Adipocyte (in vitro differentiated cells): ENCODE measurements at regions not wholly inside any gene's neighbourhood (a gene's known extent, or its start where the extent isn't known, plus 50 kb on each side); places are given as distances from the start of the nearest gene placed in this dataset.
A peak's percentile ranks its signal among the peaks of the same experiment; 100 is the strongest.

ENCODE experiments used
- DNase-seq: peaks from one replicate; pipeline ENCODE4 v3.0.0-alpha.2; 2015; ENCODE audit warnings: low read depth
- H3K27me3 ChIP-seq: replicated peaks from 2 replicates; pipeline ENCODE4 v1.7.0; 2013; ENCODE audit warnings: mild to moderate bottlenecking, low read length, moderate library complexity; ENCODE audit not compliant: control insufficient read depth, insufficient read depth
- H3K36me3 ChIP-seq: 2 replicates; pipeline ENCODE4 v1.7.0; 2013; ENCODE audit warnings: low read length, mild to moderate bottlenecking, moderate library complexity; ENCODE audit not compliant: control insufficient read depth, insufficient read depth, severe bottlenecking
- H3K4me1 ChIP-seq: 2 replicates; pipeline ENCODE4 v1.7.0; 2013; ENCODE audit warnings: mild to moderate bottlenecking, low read length, moderate library complexity; ENCODE audit not compliant: control insufficient read depth, insufficient read depth
- H3K4me3 ChIP-seq: 2 replicates; pipeline ENCODE4 v1.7.0; 2013; ENCODE audit warnings: mild to moderate bottlenecking, low read length, moderate library complexity
- H3K9ac ChIP-seq: 2 replicates; pipeline ENCODE4 v1.7.0; 2013; ENCODE audit warnings: mild to moderate bottlenecking, low read length, moderate library complexity
- H3K9me3 ChIP-seq: 2 replicates; pipeline ENCODE4 v1.7.0; 2013; ENCODE audit warnings: mild to moderate bottlenecking, low read length, moderate library complexity; ENCODE audit not compliant: control insufficient read depth

DNA sequence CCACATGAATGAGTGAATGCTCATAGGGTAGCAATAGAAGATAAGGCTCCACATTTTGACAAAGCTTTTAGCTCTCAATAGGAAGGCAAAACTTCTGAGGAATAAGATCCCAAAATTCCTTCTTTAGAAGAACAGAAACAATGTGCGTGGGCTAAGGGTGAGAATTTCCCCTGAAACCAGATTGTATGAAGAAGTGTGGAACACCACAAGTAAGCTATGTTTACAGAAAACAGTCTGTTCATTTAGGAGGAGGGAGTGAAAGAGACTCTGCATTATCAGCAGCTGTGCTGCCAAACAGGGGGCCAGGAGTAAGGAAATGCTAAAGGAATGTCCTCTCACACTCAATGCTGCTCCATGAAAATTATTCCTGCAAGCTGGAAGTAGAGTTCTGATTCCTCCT lies 851.6 kb downstream of the CENPC start:
- H3K9ac ChIP-seq: no peak overlapping the region
- no peak overlapping the region for H3K4me3 ChIP-seq
- DNase-seq: peak; percentile 38
- no peaks in the 10 kb centered on the region for H3K4me1 ChIP-seq
- no peaks in the 10 kb centered on the region for H3K9me3 ChIP-seq
- H3K36me3 ChIP-seq: no peaks in the 10 kb centered on the region
- no peaks in the 10 kb centered on the region for H3K27me3 ChIP-seq

DNA sequence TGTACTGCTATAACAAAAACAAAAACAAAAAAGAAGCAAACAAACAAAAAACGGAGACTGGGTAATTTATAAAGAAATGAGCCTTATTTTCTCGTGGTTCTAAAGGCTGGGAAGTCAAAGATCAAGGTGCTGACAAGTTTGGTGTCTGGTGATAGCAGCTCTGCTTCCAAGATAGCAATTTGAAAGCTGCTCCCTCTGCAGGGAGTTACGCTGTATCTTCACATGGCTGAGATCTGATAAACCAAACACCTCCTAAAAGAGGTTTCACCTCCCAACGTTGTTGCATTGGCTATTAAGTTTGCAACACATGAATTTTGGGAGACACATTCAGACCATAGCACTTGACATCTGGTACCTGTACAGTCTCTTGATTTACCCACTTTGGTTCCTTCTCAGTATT lies 854.2 kb downstream of the CENPC start:
- H3K4me1 ChIP-seq: no peaks in the 10 kb centered on the region
- H3K27me3 ChIP-seq: no peaks in the 10 kb centered on the region
- no peak for DNase-seq
- no peaks in the 10 kb centered on the region for H3K36me3 ChIP-seq
- no peaks in the 10 kb centered on the region for H3K9me3 ChIP-seq
- H3K9ac ChIP-seq: no peak overlapping the region
- H3K4me3 ChIP-seq: no peak overlapping the region

DNA sequence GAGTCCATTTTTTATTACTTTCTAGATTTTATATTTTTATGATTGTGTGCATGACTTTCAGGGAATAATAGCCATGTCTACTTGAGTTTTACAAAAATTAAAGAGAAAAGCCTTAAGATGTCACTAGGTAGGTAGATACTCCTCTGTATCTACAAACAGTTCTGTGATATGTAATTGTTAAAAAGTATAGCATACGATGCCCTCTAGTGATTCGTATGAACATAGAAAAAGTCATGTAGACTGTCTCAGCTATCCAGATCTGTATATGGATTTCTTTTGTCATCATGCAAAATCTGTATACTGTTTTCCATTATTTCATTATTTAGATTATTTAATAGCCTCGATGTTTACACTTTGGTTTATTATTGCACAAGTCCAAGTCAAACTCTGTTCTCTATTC lies 856.6 kb downstream of the CENPC start:
- H3K4me3 ChIP-seq: no peak overlapping the region
- no peaks in the 10 kb centered on the region for H3K9me3 ChIP-seq
- DNase-seq: peak; percentile 68
- H3K27me3 ChIP-seq: no peaks in the 10 kb centered on the region
- no peak overlapping the region for H3K9ac ChIP-seq
- no peaks in the 10 kb centered on the region for H3K4me1 ChIP-seq
- H3K36me3 ChIP-seq: no peaks in the 10 kb centered on the region

DNA sequence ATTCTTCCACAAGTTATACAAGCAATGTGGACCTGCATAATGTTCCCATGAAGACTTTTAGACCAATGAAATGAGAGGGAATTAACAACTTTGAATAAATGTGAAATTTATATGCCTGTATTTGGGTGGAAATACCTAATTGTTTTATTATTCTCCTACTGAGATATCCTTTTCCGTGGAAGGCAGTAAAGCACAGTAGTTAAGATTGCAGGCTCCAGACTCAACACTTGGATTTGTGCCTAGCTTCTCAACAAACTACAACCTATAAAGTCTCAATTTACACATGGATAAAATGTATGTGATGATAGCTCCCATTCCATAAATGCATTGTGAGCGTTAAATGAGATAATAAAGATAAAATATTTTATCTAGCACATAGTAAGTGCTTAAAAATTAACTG lies 857.8 kb downstream of the CENPC start:
- no peak for DNase-seq
- Histone ChIP-seq H3K4me1 (no peaks in the 10 kb centered on the region), H3K9me3 (no peaks in the 10 kb centered on the region), H3K9ac (no peak overlapping the region), H3K36me3 (no peaks in the 10 kb centered on the region), H3K4me3 (no peak overlapping the region), H3K27me3 (no peaks in the 10 kb centered on the region)

DNA sequence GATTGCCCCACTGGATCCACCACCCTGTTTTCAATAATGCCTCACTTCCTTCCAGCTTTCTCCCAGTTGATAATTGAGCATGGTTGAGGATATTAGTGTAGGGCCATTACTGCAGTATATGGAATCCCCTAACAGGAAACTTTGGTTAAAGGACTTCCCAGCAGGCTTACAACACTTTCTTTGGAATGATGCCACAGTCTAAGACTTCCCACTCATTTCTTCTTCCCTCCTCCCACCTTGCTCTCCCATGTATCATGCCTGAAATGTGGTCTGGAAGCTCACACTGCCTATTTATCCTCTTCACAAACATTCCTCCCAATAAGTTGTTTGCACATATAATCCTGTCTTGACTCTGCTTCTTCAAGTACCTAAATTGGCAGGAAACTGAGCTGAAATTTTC lies 863.3 kb downstream of the CENPC start:
- peaks cover 8% of the 10 kb centered on the region for H3K9me3 ChIP-seq
- DNase-seq: peak; percentile 32
- H3K9ac ChIP-seq: no peak overlapping the region
- no peaks in the 10 kb centered on the region for H3K4me1 ChIP-seq
- no peaks in the 10 kb centered on the region for H3K27me3 ChIP-seq
- H3K36me3 ChIP-seq: no peaks in the 10 kb centered on the region
- no peak overlapping the region for H3K4me3 ChIP-seq

DNA sequence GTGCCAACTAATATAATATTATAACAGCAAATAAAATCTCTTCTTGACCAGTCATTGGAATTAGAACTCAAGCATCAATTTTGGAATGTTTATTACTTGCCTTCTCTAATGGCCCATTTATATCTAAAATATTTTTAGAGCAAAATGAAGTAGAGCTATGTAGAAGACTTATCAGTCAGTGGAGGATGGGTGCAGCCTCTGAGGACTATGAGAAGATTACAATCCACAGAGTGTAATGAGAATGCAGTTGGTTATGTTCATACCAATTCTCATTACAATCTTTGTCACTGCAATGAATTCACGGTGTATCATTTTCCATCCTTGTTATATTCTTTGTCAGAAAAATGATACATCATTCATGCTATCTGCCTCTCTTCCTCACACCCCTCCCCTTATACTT lies 878.1 kb downstream of the CENPC start:
- Histone ChIP-seq H3K36me3 (no peaks in the 10 kb centered on the region), H3K4me3 (no peak overlapping the region), H3K27me3 (no peaks in the 10 kb centered on the region), H3K4me1 (no peaks in the 10 kb centered on the region), H3K9ac (no peak overlapping the region), H3K9me3 (no peaks in the 10 kb centered on the region)
- no peak for DNase-seq

DNA sequence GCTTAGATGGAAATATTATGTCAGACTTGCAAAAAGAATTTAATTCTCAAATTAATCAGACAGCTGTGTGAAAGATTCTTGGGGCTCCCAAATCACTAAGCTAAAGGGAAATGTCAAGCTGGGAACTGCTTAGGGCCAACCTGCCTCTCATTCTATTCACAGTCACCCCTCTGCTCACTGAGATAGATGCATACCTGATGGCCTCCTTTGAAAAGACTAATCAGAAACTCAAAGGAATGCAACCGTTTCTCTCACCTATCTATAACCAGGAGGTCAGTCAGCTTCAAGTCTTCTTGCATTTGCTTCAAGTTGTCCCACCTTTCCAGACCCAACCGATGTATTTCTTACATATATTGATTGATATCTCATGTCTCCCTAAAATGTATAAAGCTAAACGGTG lies 882.7 kb downstream of the CENPC start:
- no peak overlapping the region for H3K4me3 ChIP-seq
- no peaks in the 10 kb centered on the region for H3K9me3 ChIP-seq
- H3K36me3 ChIP-seq: no peaks in the 10 kb centered on the region
- no peaks in the 10 kb centered on the region for H3K4me1 ChIP-seq
- H3K9ac ChIP-seq: no peak overlapping the region
- H3K27me3 ChIP-seq: no peaks in the 10 kb centered on the region
- no peak for DNase-seq

DNA sequence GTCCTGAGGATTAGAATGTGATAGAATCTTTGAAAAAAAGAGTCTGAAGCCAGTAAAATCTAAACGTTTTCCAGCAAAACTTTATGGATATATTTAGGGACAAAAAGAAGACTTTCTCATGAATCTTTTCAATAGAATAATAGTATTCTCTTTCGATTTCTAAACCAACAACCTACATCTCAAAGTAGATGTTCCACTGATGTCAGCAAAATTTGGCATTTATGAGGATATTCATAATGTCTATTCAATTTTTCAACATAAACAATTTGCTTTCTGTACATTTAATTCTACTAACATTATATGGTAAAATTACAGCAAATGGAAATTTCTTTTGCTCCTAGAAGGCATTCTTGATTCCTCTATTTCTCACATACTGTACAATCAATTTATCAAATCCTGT lies 886.5 kb downstream of the CENPC start:
- Histone ChIP-seq H3K4me3 (no peak overlapping the region), H3K27me3 (no peaks in the 10 kb centered on the region), H3K36me3 (no peaks in the 10 kb centered on the region), H3K4me1 (no peaks in the 10 kb centered on the region), H3K9me3 (no peaks in the 10 kb centered on the region), H3K9ac (no peak overlapping the region)
- DNase-seq: no peak

DNA sequence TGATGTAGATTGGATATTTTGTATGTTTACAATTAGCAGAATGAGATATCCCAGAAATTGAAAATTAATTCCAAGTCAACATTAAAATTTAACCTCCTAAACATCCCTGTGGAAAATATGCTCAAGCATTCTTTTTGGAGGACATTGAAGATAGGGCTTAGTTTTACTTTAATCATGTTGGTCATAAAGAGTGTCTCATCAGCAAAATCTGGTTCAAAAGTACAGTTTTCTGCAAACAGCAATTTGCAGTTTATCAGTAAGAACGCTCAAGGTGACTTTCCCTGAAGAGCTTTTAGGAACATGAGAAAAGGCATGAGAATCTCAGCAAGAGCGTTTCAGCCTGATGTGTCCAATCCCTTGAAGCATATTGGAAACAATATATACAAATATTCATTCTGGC lies 889.8 kb downstream of the CENPC start:
- no peak for DNase-seq
- H3K4me3 ChIP-seq: no peak overlapping the region
- H3K27me3 ChIP-seq: no peaks in the 10 kb centered on the region
- no peaks in the 10 kb centered on the region for H3K4me1 ChIP-seq
- no peaks in the 10 kb centered on the region for H3K36me3 ChIP-seq
- H3K9me3 ChIP-seq: no peaks in the 10 kb centered on the region
- H3K9ac ChIP-seq: no peak overlapping the region

DNA sequence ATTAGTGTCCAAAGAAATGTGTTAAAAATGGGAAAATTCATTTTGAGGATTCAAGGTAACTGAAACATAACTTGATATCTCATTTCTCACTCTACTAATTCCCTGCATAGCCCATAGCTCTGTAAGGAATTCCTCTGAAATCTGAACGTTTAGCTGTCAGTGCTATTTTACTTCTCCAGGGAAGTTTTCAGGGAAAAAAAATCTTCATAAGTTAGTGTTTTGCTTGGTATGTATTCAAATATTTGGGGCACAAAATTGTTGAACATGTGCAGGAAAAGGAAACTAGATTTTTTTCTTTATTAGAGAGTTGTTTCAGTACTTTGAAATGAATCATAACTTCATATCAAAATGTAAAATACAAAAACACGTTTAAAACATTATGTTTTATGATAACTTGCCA lies 891.4 kb downstream of the CENPC start:
- Histone ChIP-seq H3K4me3 (no peak overlapping the region), H3K27me3 (no peaks in the 10 kb centered on the region), H3K9me3 (no peaks in the 10 kb centered on the region), H3K9ac (no peak overlapping the region), H3K36me3 (no peaks in the 10 kb centered on the region), H3K4me1 (no peaks in the 10 kb centered on the region)
- DNase-seq: peak; percentile 67

DNA sequence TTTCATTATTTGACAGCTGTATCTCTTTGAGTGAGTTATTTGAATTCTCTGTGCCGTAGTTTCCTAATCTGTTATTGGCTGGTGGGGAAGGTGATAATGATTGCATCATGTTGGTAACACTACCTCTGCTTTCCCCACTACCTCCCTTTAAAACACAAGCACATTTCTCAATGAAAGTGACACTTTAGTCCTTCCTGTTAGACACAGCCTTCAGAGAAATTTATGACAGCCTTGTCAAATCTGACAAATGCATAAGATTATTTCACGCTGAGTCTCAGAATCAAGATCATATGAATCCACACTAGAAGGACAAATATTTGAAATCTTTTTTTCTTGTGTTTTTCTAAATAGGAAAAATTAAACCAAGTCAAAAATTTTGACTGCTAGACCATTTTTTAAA lies 896.1 kb downstream of the CENPC start:
- Histone ChIP-seq H3K9ac (no peak overlapping the region), H3K9me3 (no peaks in the 10 kb centered on the region), H3K4me1 (no peaks in the 10 kb centered on the region), H3K36me3 (no peaks in the 10 kb centered on the region), H3K4me3 (no peak overlapping the region), H3K27me3 (no peaks in the 10 kb centered on the region)
- DNase-seq: no peak

DNA sequence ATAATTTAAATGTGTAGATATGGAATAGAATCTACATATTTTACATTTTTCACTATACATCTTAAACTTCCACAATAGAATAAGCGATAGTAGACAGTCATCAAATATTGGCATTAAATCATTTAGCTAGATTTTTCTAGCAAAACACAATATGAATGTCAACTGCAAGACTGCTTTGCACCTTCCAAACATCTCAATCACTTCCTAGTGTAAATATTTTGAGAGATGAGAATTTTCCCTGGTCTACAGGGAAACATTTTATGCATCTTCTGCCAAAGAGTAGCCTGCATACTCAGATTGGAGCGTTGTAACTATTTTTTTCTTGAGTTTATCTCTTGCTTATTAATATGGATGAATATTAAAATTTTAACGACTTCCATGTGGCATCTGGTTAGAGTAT lies 897.4 kb downstream of the CENPC start:
- Histone ChIP-seq H3K9me3 (no peaks in the 10 kb centered on the region), H3K4me3 (no peak overlapping the region), H3K36me3 (no peaks in the 10 kb centered on the region), H3K9ac (no peak overlapping the region), H3K4me1 (peaks cover 4% of the 10 kb centered on the region), H3K27me3 (no peaks in the 10 kb centered on the region)
- no peak for DNase-seq
